Lower lobe of right lung (tissue), 2 donors: ENCODE measurements at regions not wholly inside any gene's neighbourhood (a gene's known extent, or its start where the extent isn't known, plus 50 kb on each side); places are given as distances from the start of the nearest gene placed in this dataset.

Experiments used
- ATAC-seq, 2 donors: fragments of 200-7000 bp; cut with Tn5 transposase; one replicate each; pipeline ENCODE4 v1.9.1; 2020 to 2022; ENCODE audit warnings: mild to moderate bottlenecking in 2 of 2, moderate library complexity in 2 of 2
- DNase-seq: peaks from one replicate; pipeline ENCODE4 v3.0.0-alpha.2; 2020
- H3K27ac ChIP-seq: fragments of 200-600 bp; one replicate; pipeline ENCODE4 v1.8.0; 2022
- H3K27me3 ChIP-seq: fragments of 200-600 bp; one replicate; pipeline ENCODE4 v1.8.0; 2022; ENCODE audit warnings: low read depth
- H3K36me3 ChIP-seq: fragments of 200-600 bp; one replicate; pipeline ENCODE4 v1.8.0; 2022; ENCODE audit warnings: mild to moderate bottlenecking
- H3K4me1 ChIP-seq: fragments of 200-600 bp; one replicate; pipeline ENCODE4 v1.8.0; 2022
- H3K4me3 ChIP-seq: fragments of 200-600 bp; one replicate; pipeline ENCODE4 v1.8.0; 2022; ENCODE audit warnings: mild to moderate bottlenecking
- H3K9me3 ChIP-seq: fragments of 200-600 bp; one replicate; pipeline ENCODE4 v1.8.0; 2022
- intact Hi-C: fragments of 100-400 bp; cut with DNase I; formaldehyde crosslinking; loops from one replicate; pipeline ENCODE4 v1.11.0; 2022
- TF ChIP-seq, protein P1 (sequence below): fragments of 200-600 bp; IDR thresholded peaks from one replicate; pipeline ENCODE4 v1.8.0; 2022; ENCODE audit warnings: antibody characterized with exemption, mild to moderate bottlenecking
- donor health status: DM: no; HTN: yes; CAD: no; lungs with severe emphysema.

DNA sequence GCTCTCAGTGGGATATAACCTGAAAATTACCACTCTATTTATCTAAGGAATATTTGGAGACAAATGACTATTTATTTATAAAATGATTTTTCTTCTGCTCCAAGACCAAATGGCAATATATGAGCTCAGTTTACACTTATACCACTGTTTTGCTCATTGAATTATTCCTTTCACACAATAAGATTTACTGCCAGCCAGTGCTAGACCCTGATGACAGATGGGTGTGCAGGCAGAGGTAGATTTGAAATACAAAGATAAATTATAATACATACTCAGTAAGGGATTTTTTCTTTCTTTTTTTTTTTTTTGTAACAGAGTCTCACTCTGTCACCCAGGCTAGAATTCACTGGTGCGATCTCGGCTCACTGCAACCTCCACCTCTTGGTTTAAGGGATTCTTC, 980.3 kb downstream of the EPHA3 start:
- intact Hi-C loops, result no loop called here

DNA sequence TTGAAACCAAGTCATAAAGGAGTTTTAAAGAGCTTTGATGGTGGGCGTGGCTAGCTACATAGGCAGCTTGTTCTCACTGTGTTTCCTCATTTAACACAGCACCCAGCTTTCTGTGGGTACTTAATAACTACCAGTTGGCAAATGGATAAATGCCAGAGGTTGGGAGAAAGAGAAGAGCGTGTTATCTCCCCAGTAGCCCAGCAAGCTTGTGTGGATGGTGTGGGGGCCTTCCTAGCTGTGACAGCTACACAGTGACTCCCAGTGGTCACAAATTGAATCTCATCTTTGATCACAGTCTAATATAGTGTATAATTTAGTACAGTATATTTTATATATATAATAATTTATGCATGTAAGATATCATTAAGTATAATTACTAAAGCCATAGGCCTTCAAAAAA, 984.1 kb downstream of the EPHA3 start:
- H3K9me3 ChIP-seq, result no peaks in the 10 kb centered on the region
- intact Hi-C loops, result no loop called here
- no peaks in the 10 kb centered on the region for H3K4me1 ChIP-seq
- no peak overlapping the region for H3K27ac ChIP-seq
- ATAC-seq (peak; percentile 60 to 64), DNase-seq (no peak)
- TF ChIP-seq, protein P1, sequence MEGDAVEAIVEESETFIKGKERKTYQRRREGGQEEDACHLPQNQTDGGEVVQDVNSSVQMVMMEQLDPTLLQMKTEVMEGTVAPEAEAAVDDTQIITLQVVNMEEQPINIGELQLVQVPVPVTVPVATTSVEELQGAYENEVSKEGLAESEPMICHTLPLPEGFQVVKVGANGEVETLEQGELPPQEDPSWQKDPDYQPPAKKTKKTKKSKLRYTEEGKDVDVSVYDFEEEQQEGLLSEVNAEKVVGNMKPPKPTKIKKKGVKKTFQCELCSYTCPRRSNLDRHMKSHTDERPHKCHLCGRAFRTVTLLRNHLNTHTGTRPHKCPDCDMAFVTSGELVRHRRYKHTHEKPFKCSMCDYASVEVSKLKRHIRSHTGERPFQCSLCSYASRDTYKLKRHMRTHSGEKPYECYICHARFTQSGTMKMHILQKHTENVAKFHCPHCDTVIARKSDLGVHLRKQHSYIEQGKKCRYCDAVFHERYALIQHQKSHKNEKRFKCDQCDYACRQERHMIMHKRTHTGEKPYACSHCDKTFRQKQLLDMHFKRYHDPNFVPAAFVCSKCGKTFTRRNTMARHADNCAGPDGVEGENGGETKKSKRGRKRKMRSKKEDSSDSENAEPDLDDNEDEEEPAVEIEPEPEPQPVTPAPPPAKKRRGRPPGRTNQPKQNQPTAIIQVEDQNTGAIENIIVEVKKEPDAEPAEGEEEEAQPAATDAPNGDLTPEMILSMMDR, result peak; percentile 42
- H3K27me3 ChIP-seq, result no peaks in the 10 kb centered on the region
- no peak overlapping the region for H3K4me3 ChIP-seq
- H3K36me3 ChIP-seq, result no peaks in the 10 kb centered on the region

More for the DNA sequence above, 980.3 kb downstream of the EPHA3 start:
- TF ChIP-seq, protein P1, result no peak
- no peak for ATAC-seq
- H3K4me3 ChIP-seq, result no peak overlapping the region
- H3K36me3 ChIP-seq, result no peaks in the 10 kb centered on the region
- no peaks in the 10 kb centered on the region for H3K9me3 ChIP-seq
- H3K27ac ChIP-seq, result no peak overlapping the region
- no peaks in the 10 kb centered on the region for H3K27me3 ChIP-seq
- no peak for DNase-seq
- H3K4me1 ChIP-seq, result no peaks in the 10 kb centered on the region

DNA sequence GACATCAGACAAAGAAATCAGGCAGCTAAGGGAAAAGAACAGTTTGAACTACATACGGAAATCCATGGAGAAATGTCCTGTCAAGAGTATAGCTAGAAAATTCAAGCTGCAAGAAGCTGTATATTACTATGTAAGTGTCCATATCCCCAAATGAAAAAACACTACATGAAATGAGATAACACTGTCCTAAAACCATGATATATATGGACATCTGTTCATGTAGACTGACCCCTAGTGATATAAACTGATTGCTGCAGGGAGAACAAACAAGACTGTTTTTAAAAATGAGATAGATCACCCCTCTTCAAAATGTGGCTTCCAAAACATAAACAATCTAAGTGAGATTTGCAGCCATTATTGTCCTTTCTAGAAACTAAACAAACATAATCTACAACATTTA, 985.6 kb downstream of the EPHA3 start:
- Histone ChIP-seq H3K4me3 (no peak overlapping the region), H3K4me1 (no peaks in the 10 kb centered on the region), H3K9me3 (no peaks in the 10 kb centered on the region), H3K27me3 (no peaks in the 10 kb centered on the region), H3K27ac (no peak overlapping the region), H3K36me3 (no peaks in the 10 kb centered on the region)
- ATAC-seq (no peak), DNase-seq (no peak)
- TF ChIP-seq, protein P1, result peak; percentile 40
- intact Hi-C loops, result no loop called here

DNA sequence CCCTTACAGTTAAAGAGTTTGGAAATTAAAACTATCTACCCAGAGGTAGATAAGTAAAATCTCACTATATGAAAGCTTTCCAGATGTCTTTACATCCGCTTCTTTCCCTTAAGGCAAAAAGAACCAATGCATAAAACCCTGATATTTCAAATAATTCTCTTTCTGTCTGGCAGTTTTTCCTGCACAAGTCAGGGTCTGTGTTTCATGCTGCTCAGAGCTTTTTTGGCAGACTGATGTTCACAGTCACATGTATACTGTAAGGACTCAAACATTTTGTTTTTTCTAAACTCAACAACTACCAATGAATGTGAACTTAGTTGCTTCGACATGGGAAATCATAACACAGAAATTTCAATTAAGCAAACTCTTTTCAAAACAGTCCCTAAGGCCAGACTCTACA, 988.4 kb downstream of the EPHA3 start:
- Histone ChIP-seq H3K27ac (no peak overlapping the region), H3K4me1 (no peaks in the 10 kb centered on the region), H3K27me3 (no peaks in the 10 kb centered on the region), H3K36me3 (no peaks in the 10 kb centered on the region), H3K4me3 (no peak overlapping the region), H3K9me3 (no peaks in the 10 kb centered on the region)
- TF ChIP-seq, protein P1, result no peak
- DNase-seq (no peak), ATAC-seq (no peak)
- intact Hi-C loops, result no loop called here

DNA sequence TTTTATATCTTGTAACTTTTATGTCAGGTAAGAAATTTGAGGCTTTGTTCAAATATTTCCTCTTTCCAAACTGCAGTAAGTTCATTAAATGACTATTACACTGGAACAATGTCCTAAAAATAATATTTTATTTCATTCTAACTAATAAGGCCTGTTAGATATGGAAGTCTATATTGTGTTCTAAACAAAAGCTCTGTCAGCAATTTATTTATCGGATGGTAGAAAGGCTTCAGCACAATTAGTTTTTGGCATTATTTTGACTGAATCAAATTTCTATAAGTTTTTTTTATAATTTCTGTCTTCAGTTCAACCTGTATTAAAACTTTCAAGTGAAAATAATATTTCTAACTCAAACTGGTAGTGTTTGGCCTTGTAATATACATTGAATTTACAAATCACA, 992.1 kb downstream of the EPHA3 start:
- Histone ChIP-seq H3K36me3 (no peaks in the 10 kb centered on the region), H3K4me3 (no peak overlapping the region), H3K27me3 (no peaks in the 10 kb centered on the region), H3K9me3 (no peaks in the 10 kb centered on the region), H3K4me1 (no peaks in the 10 kb centered on the region), H3K27ac (no peak overlapping the region)
- intact Hi-C loops, result no loop called here
- TF ChIP-seq, protein P1, result no peak
- no peak for DNase-seq
- ATAC-seq, result no peak

DNA sequence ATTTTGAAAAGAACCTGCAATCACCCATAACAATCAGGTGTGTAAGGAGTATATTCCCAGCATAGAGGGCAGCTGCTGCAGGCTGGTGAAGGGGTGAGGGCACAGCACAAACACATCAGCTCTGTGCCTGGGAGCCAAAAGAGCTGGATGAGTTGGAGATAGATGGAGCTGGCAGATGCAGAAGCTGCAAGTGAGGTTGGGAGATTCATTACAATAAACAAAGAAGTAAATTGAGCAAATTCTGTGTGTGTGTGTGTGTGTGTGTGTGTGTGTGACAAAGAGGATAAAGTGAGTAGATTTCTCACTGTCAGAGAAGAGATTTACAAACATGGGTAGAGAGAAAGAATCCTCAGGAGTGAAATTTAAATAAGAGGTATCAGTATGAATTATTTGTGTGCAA, 994.7 kb downstream of the EPHA3 start:
- Histone ChIP-seq H3K36me3 (no peaks in the 10 kb centered on the region), H3K9me3 (no peaks in the 10 kb centered on the region), H3K27ac (no peak overlapping the region), H3K4me1 (no peaks in the 10 kb centered on the region), H3K27me3 (no peaks in the 10 kb centered on the region), H3K4me3 (no peak overlapping the region)
- DNase-seq, result no peak
- no peak for ATAC-seq
- intact Hi-C loops, result no loop called here
- TF ChIP-seq, protein P1, result no peak
